Body of pancreas (tissue), 4 donors: ENCODE measurements at regions not wholly inside any gene's neighbourhood (a gene's known extent, or its start where the extent isn't known, plus 50 kb on each side); places are given as distances from the start of the nearest gene placed in this dataset.

Experiments used
- ATAC-seq: fragments of 150-250 bp; one replicate; pipeline ENCODE4 v1.9.1; 2016
- DNase-seq, 4 donors: peaks; one replicate each; pipeline ENCODE4 v3.0.0-alpha.2; 2019
- H3K27ac ChIP-seq, 4 donors: fragments of 200-600 bp; sonication (generic); 1 replicate in 3 of 4; 2 replicates in 1 of 4; pipeline versions ENCODE4 v1.5.1 to v1.6.1; 2016 to 2019; ENCODE audit warnings: mild to moderate bottlenecking in 1 of 4, mixed read lengths in 1 of 4, moderate library complexity in 1 of 4
- H3K27me3 ChIP-seq, 2 donors: fragments of 200-600 bp; sonication (generic); one replicate each; pipeline ENCODE4 v1.6.0; 2016; ENCODE audit warnings: mild to moderate bottlenecking in 1 of 2
- H3K36me3 ChIP-seq, 2 donors: fragments of 200-600 bp; sonication (generic); replicated peaks in 1 of 2; 2 replicates each; pipeline ENCODE4 v1.5.1; 2016; ENCODE audit warnings: low read depth in 2 of 2; ENCODE audit not compliant: insufficient read depth in 1 of 2
- H3K4me1 ChIP-seq: fragments of 200-600 bp; sonication (generic); one replicate; pipeline ENCODE4 v1.6.0; 2016
- H3K4me3 ChIP-seq, 2 donors: fragments of 200-600 bp; sonication (generic); 1 replicate in 1 of 2; 2 replicates in 1 of 2; pipeline ENCODE4 v1.5.1; 2016 to 2019
- H3K9me3 ChIP-seq, 3 donors: fragments of 200-600 bp; sonication (generic); 1 replicate in 2 of 3; 2 replicates in 1 of 3; pipeline ENCODE4 v1.5.1; 2016
- CTCF ChIP-seq, 7 experiments: fragments of 450-650 bp in 4 of 7; fragments of 200-600 bp in 3 of 7; sonication (generic) in 3 of 7; IDR thresholded peaks; one replicate each; pipeline ENCODE4 v1.5.1; 2016 to 2019; ENCODE audit warnings: antibody characterized with exemption in 7 of 7
- POLR2A ChIP-seq, 3 donors: fragments of 450-650 bp; IDR thresholded peaks; one replicate each; pipeline ENCODE4 v1.6.1; 2016; ENCODE audit warnings: antibody characterized with exemption in 3 of 3, mild to moderate bottlenecking in 2 of 3
- WGBS, 2 donors: methylation state at CpG; one replicate each; pipeline ENCODE4 v1.1.5; 2017; 5-methylcytosine and 5-hydroxymethylcytosine counted together
- intact Hi-C: fragments of 100-400 bp; cut with DNase I; formaldehyde crosslinking; loops from one replicate; pipeline ENCODE4 v1.15.1; 2023

DNA sequence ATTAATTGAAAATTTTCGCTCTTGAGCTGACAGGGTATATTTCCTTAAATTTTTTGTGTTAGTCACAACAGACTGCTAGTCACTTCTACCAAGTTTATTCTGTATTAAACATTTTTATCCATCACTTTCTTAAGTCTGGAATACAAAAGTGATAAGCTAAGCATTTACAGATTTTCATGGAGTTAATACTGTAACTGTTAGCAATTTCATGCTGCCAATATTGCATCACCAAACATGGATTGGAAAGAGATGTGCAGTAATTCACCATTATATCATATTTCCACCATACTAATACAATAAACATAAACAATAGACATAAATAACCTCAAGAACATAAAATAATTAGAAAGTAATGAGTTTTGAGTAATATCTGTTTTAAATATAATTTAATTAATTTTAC, 854.0 kb upstream of the CITED2 start:
- H3K4me1 ChIP-seq, result no peaks in the 10 kb centered on the region
- DNase-seq, result no peak
- no peak overlapping the region for H3K4me3 ChIP-seq
- no peak overlapping the region for H3K27ac ChIP-seq
- H3K27me3 ChIP-seq, result no peaks in the 10 kb centered on the region
- no peaks in the 10 kb centered on the region for H3K36me3 ChIP-seq
- TF ChIP-seq CTCF (IDR thresholded peaks at IDR 0.05), result no peak
- no peak for TF ChIP-seq POLR2A (IDR thresholded peaks at IDR 0.05)
- WGBS, 2 donors, result 94 to 97% methylated on average over 1 of the region's 1 CpG
- no peak for ATAC-seq
- no peaks in the 10 kb centered on the region for H3K9me3 ChIP-seq
- intact Hi-C loops, result no loop called here

DNA sequence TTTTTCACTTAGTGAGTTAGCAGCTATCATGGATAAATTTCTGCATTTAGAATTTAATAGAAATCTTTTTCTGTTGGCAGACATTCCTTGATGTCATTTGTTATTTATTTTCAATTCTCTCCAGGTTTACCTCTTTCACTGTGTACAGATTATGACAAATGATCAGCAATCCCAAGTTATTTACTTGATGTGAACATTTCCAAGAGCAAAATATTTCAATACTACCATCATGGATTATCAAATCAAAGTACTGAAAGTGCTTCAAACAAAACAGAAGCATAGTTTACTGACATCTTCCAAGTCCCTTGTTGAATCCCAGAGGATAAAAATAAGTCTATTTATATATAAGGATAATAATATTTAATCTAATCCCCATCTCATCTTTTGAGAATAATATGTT, 852.2 kb upstream of the CITED2 start:
- no peaks in the 10 kb centered on the region for H3K4me1 ChIP-seq
- DNase-seq (no peak), ATAC-seq (no peak)
- intact Hi-C loops, result no loop called here
- H3K4me3 ChIP-seq, result no peak overlapping the region
- no peaks in the 10 kb centered on the region for H3K9me3 ChIP-seq
- H3K36me3 ChIP-seq, result no peaks in the 10 kb centered on the region
- no peak overlapping the region for H3K27ac ChIP-seq
- TF ChIP-seq POLR2A (IDR thresholded peaks at IDR 0.05), result no peak
- TF ChIP-seq CTCF (IDR thresholded peaks at IDR 0.05), result no peak
- no peaks in the 10 kb centered on the region for H3K27me3 ChIP-seq

DNA sequence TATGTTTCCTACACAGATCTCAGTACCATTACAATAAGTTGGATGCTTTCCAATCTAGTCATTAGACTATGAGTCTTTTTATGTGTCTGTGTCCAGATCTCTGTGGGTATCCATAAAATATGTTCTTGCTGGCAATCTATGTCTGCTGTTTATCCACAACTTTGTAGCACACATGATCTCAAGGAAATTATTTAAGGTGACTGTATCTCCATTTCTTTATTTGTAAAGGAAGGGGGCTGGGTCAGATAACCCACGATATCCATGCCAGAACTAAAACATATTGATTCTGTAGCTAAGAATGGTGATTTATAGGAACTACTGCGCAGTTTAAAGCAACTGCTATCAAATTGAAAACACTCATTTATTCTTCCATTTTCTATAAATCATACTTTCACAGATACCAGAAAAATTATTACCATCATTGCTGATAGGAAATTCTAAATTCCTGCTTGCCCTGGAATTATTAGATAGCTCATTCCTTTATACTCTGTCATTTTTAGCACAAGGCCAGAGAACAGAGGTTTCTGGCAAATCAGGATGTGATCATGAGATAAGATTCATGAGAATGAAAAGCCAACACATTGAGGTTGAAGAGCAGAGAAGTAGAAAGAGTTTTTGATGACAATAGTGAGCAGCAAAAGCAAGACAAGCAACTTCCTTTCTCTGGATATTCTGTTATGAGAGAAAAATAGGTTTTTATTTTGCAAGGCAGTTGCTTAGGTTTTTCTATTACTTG, 851.4 kb upstream of the CITED2 start:
- H3K9me3 ChIP-seq, result no peaks in the 10 kb centered on the region
- intact Hi-C loops, result no loop called here
- ATAC-seq (no peak), DNase-seq (no peak)
- no peaks in the 10 kb centered on the region for H3K4me1 ChIP-seq
- WGBS, 2 donors, result 43 to 45% methylated on average over 2 of the region's 2 CpGs
- no peak overlapping the region for H3K4me3 ChIP-seq
- H3K27ac ChIP-seq, result no peak overlapping the region
- no peaks in the 10 kb centered on the region for H3K27me3 ChIP-seq
- TF ChIP-seq CTCF (IDR thresholded peaks at IDR 0.05), result no peak
- no peak for TF ChIP-seq POLR2A (IDR thresholded peaks at IDR 0.05)
- H3K36me3 ChIP-seq, result no peaks in the 10 kb centered on the region

GRCh38 chr6:140217283-140217682, 842.8 kb upstream of the CITED2 start:
- DNase-seq (no peak), ATAC-seq (no peak)
- Histone ChIP-seq H3K4me1 (no peaks in the 10 kb centered on the region), H3K36me3 (no peaks in the 10 kb centered on the region), H3K27ac (no peak overlapping the region), H3K4me3 (no peak overlapping the region), H3K27me3 (no peaks in the 10 kb centered on the region), H3K9me3 (peaks cover 0 to 6% (median 2%) of the 10 kb centered on the region in 3 donors)
- no peak for TF ChIP-seq POLR2A (IDR thresholded peaks at IDR 0.05)
- intact Hi-C loops, result no loop called here

- Histone ChIP-seq H3K36me3 (no peaks in the 10 kb centered on the region), H3K27me3 (no peaks in the 10 kb centered on the region), H3K27ac (no peak overlapping the region), H3K4me3 (no peak overlapping the region), H3K4me1 (no peaks in the 10 kb centered on the region), H3K9me3 (no peaks in the 10 kb centered on the region)
- ATAC-seq (no peak), DNase-seq (no peak)
- TF ChIP-seq CTCF (IDR thresholded peaks at IDR 0.05) (no peak), POLR2A (IDR thresholded peaks at IDR 0.05) (no peak)
- intact Hi-C loops, result no loop called here
- 83 to 91% methylated on average over 1 of the region's 1 CpG for WGBS, 2 donors
Observed at GRCh38 chr6:140209775-140210174, 835.3 kb upstream of the CITED2 start.
